ENCODE measurements at regions not wholly inside any gene's neighbourhood (a gene's known extent, or its start where the extent isn't known, plus 50 kb on each side); places are given as distances from the start of the nearest gene placed in this dataset.

DNA sequence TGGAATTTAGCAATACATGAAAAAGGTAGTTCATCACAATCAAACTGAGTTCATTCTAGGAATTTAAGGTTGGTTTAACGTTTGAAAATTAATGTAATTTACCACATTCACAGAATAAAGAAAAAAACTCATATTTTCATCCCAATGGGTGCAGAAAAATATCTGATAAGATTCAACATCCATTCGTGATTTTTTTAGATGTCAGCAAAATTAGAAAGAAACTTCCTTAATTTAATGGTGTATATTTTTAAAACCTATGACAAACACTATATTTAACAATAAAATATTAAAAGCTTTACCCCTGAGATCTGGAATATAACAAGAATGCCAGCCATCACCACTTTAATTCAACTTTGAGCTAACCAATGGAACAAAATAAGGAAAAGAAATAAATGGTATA lies 208.7 kb upstream of the CHAC2 start:
- TF ChIP-seq, protein P1, sequence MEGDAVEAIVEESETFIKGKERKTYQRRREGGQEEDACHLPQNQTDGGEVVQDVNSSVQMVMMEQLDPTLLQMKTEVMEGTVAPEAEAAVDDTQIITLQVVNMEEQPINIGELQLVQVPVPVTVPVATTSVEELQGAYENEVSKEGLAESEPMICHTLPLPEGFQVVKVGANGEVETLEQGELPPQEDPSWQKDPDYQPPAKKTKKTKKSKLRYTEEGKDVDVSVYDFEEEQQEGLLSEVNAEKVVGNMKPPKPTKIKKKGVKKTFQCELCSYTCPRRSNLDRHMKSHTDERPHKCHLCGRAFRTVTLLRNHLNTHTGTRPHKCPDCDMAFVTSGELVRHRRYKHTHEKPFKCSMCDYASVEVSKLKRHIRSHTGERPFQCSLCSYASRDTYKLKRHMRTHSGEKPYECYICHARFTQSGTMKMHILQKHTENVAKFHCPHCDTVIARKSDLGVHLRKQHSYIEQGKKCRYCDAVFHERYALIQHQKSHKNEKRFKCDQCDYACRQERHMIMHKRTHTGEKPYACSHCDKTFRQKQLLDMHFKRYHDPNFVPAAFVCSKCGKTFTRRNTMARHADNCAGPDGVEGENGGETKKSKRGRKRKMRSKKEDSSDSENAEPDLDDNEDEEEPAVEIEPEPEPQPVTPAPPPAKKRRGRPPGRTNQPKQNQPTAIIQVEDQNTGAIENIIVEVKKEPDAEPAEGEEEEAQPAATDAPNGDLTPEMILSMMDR (IDR thresholded peaks at IDR 0.05; ENCODE audit: low read depth, low read length, poor library complexity, severe bottlenecking), result no peak
- no peak for TF ChIP-seq EZH2phosphoT487 (IDR thresholded peaks at IDR 0.05; ENCODE audit: borderline replicate concordance, low read length)

Data from DOHH2 (cell line).